Endothelial cell of hepatic sinusoid (primary cell): ENCODE measurements at regions not wholly inside any gene's neighbourhood (a gene's known extent, or its start where the extent isn't known, plus 50 kb on each side); places are given as distances from the start of the nearest gene placed in this dataset.

Experiments used
- in situ Hi-C: cut with HindIII; loops from 2 replicates; pipeline ENCODE4 v1.10.0; 2017; ENCODE audit warnings: low sequenced_read_pairs

- in situ Hi-C loops: no loop called here
Measured at GRCh38 chr1:106879538-106879937, 176.9 kb upstream of the PRMT6 start.

- in situ Hi-C loops: no loop called here
Measured at GRCh38 chr1:106880226-106880625, 176.2 kb upstream of the PRMT6 start.

DNA sequence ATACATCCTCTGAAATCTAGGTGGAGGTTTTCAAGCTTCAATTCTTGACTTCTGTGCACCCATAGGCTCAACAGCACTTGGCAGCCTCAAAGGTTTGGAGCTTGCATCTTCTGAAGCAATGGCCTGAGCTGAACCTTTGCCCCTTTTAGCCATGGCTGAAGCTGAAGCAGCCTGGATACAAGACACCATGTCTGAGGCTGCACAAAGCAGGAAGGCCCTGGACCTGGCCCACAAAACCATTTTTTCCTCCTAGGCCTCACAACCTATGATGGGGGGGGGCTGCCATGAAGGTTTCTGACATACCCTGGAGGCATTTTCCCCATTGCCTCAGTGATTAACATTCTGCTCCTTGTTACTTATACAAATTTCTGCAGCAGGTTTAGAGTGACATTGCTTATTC lies 173.3 kb upstream of the PRMT6 start:
- in situ Hi-C loops: no loop called here

GRCh38 chr1:106889059-106889458 lies 167.4 kb upstream of the PRMT6 start:
- in situ Hi-C loops: no loop called here

GRCh38 chr1:106889583-106889982 lies 166.9 kb upstream of the PRMT6 start:
- in situ Hi-C loops: no loop called here

DNA sequence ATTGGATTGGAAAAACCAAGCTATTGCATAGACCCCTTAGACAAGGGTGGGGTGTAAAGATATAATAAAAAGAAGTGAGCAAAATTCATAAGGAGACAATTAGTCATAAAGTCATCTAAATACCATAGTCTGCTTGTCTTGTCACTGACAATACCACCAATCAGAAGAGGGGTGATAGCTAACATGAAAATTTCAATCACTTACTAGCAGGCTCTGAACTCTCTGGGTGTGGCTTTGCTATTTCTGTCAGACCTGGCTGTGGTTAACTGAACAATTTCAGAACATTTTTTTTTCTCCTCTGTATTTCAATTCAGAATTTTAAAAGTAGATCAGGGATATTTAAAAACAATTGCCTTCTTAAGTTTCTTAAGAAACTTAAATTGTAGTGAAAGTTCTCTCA lies 158.5 kb upstream of the PRMT6 start:
- in situ Hi-C loops: no loop called here

GRCh38 chr1:106899644-106900043 lies 156.8 kb upstream of the PRMT6 start:
- in situ Hi-C loops: no loop called here

GRCh38 chr1:106907795-106908194 lies 148.7 kb upstream of the PRMT6 start:
- in situ Hi-C loops: no loop called here

- in situ Hi-C loops: no loop called here
Measured at GRCh38 chr1:106908689-106909088, 147.8 kb upstream of the PRMT6 start.

DNA sequence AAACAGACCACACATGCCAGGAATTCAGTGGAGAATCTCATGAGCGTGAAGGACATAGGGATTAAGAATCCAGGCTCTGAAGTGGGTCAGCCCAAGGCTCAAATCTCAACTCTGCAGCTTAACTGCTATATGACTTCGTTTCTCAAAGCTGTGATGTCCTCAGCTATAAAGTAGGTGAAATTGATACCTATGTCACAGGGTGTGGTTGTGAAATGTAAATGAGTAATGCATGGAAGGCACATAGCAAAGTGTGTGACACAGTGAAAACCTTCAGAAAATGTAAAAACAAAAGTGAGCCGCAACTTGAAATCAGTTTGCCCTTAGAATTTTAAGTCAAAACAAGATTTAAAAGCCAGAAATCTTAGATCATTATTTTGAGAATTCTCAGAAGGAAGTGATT lies 145.7 kb upstream of the PRMT6 start:
- in situ Hi-C loops: no loop called here

- in situ Hi-C loops: no loop called here
Measured at GRCh38 chr1:106912131-106912530, 144.3 kb upstream of the PRMT6 start.

DNA sequence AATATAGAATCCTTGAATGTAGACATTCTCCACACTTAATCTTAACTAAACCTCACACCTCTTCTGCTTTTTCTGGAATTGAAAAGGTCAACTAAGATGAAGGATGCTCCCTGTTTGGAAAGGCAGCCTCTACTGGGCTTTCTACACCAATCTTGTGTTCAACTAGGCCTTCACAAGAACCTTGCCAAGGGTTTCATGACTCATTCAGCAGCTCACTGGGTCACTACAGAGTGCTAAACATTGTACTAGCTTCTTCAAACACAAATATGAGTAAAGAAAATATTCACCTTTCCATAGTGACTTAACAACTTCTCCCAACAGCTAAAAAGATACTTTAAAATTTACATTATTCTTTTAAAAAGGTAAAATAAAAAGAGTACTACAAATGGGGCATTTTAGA lies 135.3 kb upstream of the PRMT6 start:
- in situ Hi-C loops: no loop called here

- in situ Hi-C loops: no loop called here
Measured at GRCh38 chr1:106924360-106924759, 132.1 kb upstream of the PRMT6 start.

- in situ Hi-C loops: no loop called here
Measured at GRCh38 chr1:106925750-106926149, 130.7 kb upstream of the PRMT6 start.

DNA sequence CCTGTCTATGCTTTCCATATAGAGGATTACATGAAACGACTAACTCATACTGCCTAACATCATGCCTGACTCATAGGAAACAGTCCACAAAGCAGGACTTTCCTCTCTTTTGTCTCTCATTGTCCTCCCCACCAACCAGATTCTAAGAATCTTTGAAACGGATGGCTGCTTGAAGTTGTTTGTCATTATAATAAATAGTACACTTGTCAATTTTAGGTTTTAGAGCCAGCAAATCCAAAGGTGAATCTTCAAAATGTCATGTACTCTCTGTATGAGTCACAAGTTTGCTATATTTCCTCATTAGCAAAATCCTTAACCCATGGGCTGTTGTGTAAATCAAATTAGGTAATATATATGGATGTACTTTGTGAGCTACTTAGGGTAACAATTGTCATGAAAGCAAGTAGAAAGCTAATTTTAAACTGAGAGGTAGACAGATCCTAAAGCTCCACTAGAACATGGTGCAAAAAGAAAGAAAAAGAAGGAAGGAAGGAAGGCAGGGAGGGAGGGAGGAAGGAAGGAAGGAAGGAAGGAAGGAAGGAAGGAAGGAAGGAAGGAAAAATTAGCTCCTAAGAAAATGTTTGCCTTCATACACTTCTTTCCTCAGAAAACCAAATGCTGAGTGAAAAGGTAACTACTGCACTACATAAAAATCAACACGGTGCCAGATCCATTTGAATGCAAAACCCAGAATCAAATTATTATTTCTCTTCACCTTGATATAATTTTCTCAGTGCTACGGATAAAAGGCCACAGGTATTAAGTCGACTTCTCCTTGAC lies 129.5 kb upstream of the PRMT6 start:
- in situ Hi-C loops: no loop called here

DNA sequence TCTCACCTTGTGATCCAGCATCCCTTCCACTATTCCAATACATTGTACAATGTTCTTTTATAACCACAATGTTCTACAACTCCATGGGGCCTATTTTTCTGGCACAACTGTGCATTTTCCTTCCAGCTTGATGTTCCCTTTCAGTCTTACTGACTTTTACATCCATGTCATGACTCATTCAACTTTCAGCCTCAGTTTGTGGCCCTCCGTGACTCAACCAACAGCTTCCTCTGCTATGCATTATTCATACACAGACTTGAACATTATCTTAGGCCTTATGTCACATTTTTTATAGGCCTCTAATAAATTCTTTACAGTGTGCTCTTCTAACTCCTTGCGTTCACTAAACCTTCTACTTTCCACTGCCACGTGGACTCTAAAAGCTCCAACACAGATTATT lies 119.4 kb upstream of the PRMT6 start:
- in situ Hi-C loops: no loop called here

DNA sequence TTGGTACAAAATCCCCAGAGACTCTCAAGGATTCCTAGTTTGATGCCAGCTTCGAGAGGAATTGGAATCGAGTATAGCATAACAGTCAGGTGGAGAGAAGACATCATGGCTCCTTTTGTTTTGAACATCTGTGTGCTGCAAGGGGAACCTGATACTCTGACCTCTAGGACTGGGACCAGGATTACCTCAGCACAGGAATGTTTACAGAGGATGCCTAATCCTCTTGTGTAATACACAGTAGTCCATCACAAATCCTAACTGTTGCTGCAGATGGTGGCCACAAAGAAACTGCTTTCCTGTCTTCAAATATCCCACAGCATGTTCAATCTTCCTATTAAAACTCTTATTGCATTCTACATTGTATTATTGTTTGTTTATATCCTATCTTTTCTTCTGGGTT lies 111.8 kb upstream of the PRMT6 start:
- in situ Hi-C loops: no loop called here

DNA sequence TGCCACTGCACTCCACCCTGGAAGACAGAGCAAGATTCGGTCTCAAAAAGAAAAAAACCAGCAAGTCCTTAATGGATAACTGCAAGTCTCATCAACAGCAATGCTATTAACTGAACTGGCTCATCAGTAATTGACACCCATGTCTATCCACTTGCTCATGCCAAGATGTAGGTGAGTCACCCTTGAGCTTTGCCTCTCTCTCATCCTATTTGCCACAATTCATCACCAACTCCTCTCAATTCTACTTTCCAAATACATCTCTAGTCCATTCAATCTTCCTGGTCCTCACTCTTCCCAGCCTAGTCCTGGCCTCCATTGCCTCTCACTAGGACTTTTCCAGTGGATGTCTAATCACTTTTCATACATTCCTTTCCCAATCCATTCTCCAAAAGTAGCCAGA lies 103.7 kb upstream of the PRMT6 start:
- in situ Hi-C loops: no loop called here

DNA sequence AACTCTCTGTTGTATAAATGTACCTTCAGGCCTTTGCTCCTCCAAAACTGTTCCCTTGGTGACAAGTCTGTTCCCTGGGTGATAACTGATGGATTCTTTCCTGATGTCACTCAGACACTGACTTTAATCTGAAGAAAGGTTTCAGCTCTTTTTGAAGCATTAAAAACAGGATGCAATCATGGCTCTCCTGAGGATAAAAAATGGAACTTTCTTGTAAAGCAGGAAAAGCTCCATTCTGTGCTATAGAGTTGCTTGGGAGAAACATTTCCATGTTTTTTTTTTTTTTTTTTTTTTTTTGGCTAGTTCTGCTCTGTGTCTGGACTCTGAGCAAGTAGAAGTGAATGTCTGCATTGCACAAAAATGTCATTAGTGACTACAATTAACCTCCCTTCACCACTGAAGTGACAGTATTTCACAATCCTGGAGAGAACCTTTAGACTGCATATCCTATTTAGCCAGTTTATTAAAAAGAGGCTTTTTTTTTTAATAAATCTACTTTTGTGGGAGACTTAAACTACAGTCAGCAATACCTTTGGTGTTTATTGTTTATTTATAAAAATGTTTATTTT lies 101.7 kb upstream of the PRMT6 start:
- in situ Hi-C loops: no loop called here

GRCh38 chr1:106956721-106957120 lies 99.8 kb upstream of the PRMT6 start:
- in situ Hi-C loops: no loop called here

- in situ Hi-C loops: no loop called here
Measured at GRCh38 chr1:106957795-106958194, 98.7 kb upstream of the PRMT6 start.

- in situ Hi-C loops: no loop called here
Measured at GRCh38 chr1:106960412-106960811, 96.1 kb upstream of the PRMT6 start.

GRCh38 chr1:106961646-106962045 lies 94.8 kb upstream of the PRMT6 start:
- in situ Hi-C loops: no loop called here
